Stimulated activated CD4-positive, alpha-beta T cell treated with anti-CD3 and anti-CD28 coated beads, Interleukin-2, amount 100 ng/mL, for 24 hours (primary cell): ENCODE measurements at regions not wholly inside any gene's neighbourhood (a gene's known extent, or its start where the extent isn't known, plus 50 kb on each side); places are given as distances from the start of the nearest gene placed in this dataset.

Experiments used
- DNase-seq, 2 donors: peaks; one replicate each; pipeline ENCODE4 v3.0.0-alpha.2; 2020

GRCh38 chr13:22461854-22462490, 718.8 kb upstream of the SGCG start:
- no peak for DNase-seq

DNA sequence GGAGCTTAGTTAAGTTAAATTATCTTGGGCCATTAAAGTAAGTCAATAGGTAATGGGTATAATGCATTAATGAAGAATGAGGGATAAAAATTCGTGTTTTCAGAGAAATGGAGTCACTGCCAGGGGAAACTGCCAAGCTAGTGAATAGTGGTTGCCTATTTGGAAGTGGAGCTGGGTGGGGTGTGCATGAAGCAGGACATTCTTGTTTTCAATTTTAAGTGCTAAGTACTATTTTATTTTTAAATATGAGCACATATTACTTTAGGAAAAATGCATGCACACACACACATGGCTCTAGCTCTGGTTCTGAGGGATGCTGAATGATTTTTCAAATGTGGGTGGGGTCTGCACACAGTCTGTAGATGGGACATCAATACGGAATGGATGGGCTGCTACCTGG, 717.7 kb upstream of the SGCG start:
- DNase-seq: no peak

DNA sequence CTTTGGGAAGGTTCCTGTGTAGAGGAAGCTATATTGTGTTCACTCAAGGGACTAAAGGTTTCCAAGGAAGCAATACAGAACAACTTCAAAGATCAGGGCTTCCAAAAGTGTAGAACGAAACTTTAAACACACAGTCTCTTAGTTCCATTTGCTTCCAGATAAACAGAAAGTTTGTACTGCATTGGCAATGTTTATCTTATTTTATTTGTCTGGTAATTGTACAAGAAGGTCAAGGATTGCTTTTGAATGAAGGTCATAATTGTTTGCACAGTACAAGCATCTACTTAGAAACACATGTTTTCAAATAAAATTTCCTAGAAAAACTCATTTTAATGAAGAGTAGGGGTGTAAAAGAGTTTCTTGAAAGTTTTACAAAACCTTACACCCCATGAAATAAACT, 712.7 kb upstream of the SGCG start:
- no peak for DNase-seq

DNA sequence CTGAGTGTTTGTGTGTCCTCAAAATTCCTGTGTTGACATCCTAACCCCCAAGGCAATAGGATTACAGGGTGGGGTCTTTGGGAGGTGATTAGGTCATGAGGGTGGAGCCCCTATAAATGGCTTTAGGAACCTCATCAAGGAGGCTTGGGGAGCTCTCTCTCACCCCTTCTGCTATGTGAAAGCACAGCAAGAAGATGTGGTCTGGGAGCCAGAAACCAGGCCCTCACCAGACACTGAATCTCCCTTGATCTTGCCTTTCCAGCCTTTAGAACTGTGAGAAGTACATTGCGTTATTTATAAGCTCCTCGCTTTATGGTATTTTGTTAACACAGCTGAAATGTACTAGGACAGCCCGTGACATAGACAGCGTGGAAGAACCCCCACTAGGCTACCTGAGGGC, 712.0 kb upstream of the SGCG start:
- DNase-seq: no peak

DNA sequence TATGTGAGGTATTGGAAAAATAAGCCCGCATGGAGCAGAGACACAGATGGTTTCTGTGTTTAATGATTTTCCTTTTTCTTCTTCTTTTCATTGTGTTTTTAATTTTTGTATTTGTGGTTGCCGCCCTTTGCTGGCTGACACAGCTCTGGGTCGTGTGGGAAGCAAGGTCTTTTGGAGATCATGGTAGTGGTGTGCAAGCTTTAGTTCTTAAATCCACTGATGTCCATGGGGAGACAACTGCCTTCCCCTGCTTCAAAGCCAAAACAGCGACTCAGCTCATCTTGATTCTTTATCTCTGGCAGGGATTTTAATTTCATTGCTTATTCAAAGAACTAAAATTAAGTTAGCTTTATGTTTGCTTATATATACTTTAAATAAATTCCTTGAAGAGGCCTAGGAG, 711.3 kb upstream of the SGCG start:
- no peak for DNase-seq

GRCh38 chr13:22470075-22470474, 710.7 kb upstream of the SGCG start:
- no peak for DNase-seq

DNA sequence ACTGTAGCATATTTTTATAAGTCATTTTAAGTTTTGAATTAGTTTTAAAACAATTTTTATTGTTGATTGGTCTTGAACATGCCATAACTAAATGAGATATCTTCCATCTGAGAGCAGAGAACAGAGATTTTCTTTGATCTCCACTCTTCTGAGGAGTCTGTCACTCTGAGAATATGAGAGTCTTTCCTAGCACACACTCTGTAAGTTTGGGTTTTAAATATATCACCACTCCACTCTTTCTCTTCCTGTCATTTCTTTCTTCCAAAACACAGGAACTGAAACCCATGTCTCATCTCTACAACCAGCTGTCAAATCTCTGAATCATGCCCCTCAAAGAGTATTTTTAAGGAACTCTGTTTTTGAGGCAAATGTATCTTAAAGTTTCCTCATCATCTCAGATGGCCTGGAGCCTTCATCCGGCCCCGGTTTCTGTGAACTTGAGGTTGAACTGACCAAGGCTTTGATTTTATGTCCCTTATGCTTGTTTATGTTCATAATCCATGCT, 698.2 kb upstream of the SGCG start:
- no peak for DNase-seq

GRCh38 chr13:22483276-22483675, 697.5 kb upstream of the SGCG start:
- no peak for DNase-seq

GRCh38 chr13:22486490-22486889, 694.3 kb upstream of the SGCG start:
- DNase-seq: no peak

DNA sequence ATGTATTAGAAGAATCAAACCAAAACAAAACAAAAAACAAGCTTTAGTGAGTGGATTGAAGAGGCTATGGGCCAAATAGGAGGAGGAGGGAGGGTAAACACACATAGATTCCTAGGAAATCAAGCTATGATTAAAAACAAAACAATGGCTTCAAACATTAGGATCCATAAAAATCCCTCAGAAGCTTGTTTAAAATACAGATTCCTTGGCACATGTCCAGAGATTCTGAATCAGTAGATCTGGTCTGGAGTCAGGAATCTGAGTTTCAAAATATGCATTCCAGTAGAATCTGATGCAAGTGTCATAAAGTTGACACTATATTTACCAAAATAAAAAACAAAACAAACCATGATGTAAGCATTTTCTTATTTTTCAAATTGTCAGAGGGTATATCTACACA, 692.8 kb upstream of the SGCG start:
- no peak for DNase-seq

GRCh38 chr13:22489771-22490170, 691.0 kb upstream of the SGCG start:
- DNase-seq: no peak

DNA sequence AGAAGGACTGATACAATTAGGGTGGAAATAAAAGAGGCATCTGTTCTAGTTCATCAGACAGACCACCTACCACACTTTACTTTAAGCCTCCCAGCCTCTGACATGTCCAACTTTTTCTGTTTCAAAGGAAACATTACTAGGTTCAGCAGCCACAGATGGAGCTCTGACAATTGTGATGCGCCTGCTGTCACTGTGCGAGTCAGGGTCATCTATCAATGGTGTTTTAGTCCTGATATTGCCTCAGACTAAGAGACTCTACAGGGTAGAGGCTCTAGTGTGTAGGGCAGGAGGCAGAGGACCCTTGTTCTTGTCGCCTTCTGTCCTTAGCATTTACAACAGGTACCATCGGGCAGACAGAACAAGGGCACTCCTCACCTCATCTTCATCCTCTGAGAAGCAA, 685.0 kb upstream of the SGCG start:
- DNase-seq: no peak

DNA sequence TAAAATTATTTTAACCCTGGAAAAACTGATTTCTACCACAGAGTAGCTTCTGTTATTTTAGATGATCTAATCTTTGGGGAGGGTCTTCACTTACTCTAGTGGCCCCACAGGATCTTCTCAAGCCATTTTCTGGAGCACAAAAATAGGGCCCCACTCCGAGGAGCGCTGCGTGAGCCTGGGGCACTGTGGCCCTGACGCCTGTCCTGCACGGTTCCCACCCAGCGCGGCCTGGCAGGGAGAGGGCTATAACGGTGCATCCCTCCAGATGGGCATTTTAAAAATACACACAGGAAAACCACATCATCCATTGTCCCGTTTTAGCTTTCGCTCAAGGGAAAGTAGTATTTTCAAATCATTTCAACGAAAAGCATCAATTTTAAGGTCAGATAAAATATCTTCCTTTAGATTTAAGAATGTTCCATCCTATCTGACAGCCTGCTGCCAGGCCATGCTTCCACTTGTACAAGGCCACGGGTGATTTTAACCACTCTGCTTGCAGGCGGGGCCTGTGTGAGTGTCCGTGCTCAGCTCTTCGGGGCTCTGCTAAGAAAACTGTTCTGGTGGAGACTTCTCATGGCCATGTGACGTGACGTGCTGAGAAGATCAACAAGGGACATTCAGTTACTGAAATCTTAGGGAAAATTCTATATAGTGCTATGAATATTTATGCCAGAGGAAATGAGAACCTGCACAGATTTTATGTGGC, 683.8 kb upstream of the SGCG start:
- no peak for DNase-seq

DNA sequence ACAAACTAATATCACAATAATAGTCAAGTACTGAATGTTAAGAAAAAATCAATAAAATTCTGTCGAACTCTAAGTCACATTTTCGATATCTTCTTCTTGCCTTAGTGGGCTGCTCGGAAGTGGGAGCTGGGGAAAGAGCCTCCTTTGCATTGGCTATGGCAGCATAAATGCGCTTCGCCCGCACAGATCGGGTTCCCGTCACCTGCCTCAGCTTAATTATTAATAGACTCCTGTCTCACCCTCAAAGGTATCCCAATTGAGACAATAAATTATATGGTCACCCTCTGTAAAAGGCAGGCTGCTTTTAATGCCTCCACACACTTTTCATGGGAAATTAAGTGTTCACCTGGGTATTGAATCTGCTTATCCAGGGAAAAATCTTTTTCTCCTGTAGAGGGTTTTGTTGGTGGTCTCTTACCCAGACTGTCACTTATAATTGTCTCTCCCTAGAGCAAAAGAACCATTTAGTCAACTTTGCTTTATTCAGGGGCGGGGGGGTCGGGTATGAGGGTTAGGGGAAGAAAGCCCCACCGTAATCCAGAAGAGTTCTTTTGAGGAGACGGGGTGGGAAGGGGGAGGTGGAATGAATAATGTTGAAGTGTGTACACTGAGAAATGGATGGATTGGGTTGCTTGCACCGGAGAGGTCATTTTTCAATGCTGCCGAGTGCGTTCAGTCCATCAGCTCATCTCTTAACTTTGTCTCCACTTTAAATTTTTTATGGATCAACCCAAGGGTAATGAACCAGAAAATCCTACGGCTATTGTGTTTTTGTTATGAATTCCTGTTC, 682.6 kb upstream of the SGCG start:
- no peak for DNase-seq

GRCh38 chr13:22499919-22500318, 680.9 kb upstream of the SGCG start:
- no peak for DNase-seq

DNA sequence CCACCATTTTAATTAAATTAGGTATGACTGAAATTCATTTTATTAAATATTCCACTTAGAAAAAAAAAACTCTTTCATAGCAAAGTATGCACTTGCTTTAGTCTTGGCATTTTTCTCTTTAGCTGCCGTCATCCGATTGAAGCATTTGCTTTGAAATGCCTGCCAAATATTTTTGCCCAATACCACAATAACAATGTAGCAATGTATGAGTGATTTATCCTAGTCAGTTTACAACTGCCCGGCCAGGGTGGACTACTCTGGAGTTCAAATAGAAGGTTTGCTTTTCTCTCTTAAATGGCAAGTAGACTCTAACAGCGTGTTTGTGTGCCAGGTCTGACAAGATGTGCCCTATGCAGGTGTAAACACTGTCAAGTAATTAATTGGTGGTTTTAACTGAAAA, 675.3 kb upstream of the SGCG start:
- DNase-seq: no peak

DNA sequence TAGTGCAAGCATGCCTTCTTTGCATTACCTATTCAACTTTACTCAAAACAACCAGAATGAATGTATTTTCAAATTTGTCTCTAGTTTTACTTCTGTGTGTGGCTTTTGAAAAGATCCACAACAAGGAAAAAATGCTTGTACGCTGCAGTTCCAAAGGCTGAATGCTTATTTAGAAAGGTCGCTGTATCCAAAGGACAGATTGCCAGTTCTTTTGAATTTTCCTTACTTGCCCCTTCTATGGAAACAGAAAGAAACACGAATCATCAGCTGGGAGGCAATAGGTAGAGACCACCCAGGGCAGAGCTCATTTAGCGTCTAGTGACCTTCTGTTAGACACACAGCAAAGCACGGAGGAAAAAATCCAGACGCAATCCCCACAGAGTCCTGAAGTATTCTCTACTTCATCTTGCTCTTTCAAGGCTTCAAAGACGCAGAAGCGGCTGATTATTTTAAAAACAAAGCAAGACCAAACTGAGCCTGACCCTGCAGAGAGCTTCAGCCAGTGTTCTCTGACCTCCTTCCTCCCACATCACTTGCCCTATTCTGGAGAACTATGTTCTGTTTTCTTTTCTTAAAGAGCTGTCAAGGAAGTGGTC, 674.6 kb upstream of the SGCG start:
- no peak for DNase-seq

DNA sequence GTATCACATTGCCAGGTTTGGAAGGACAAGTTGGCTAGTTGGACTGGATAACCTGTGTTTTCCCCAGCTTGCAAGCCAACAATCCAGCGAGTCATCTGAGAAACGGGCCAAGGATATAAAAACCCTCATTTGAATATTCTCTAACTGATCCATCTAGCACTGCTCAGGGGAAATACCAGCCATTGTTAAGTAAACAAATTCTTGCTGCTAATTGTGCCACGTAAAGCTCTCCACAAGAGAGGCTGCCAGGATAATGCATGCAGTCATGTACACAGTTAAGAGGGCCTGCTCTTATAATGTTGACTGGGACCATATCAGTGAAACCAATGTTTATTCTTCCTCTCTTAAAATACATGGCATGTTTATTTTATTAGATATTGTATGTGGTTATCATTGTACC, 663.2 kb upstream of the SGCG start:
- no peak for DNase-seq

DNA sequence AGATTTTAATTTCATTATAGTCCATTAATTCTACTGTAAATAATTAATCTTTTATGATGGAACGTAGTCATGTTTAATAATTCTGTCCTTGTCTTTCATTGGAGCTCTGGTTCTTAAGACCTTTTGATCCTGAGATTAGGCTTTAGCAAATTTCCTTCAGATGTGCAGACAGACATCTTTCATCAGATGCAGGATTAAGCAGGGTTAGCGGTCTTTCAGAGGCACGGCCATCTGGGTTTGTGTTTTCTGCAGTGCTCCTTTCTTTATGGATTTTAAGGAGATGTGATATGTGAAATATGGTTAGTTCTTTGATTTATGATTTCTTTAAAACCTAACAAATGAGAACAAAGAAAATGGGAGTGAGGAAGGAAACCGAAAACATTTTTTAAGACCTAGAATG, 643.9 kb upstream of the SGCG start:
- no peak for DNase-seq

DNA sequence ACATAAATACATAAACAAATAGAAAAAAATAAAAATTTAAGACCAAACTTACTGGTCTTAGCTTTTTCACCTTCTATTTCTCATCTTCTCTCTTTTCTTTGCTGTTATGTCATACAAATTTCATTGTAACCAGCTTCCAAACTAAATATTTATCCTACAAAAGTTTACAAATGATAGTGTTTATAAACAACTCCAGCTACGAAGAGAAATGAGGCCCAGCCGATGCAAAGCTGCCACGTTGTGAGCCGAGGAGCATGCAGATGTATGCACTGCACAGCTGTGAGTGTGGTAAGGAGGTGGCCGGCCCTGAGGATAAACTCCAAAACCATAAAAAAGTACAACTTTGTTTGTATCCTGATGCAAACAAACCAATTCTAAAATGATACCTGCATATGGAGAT, 642.4 kb upstream of the SGCG start:
- no peak for DNase-seq

DNA sequence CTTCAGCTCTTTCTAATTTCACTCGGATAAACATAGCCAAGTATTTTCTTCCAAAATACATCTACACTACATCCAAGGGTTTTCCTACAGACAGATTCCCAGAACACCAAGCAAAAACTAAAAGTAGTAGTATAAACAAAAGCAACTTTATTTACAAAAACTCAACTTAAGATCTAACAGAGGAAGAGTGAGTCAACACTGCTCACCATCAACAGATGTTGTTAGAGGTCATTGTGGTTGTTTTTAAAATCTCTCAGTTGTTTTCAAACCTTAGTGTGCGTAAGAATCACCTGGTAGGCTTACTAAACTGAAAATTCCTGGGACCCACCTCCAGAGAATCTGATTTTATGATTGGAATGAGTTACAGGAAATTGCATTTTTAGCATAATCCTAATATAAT, 631.7 kb upstream of the SGCG start:
- no peak for DNase-seq

DNA sequence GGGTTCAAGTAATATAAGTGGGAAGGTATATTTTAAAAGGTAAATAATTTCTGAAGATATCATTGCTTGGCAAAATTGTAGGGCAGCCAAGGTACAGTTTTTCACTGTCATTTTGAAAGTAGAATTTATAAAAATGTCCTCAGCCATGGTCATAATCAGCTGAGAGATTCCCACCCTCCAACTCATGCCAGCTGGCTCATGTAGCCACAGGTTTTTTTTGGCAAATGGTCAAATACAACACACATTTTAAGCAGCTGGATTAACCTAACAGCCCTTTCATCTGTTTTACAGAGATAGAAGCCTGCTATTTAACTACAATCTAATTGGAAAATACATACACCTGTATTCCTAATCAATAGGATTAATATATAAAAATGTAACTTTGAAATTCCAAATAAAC, 619.2 kb upstream of the SGCG start:
- no peak for DNase-seq

- DNase-seq: no peak
Observed at GRCh38 chr13:22562116-22562515, 618.7 kb upstream of the SGCG start.

- DNase-seq: no peak
Observed at GRCh38 chr13:22563272-22563671, 617.5 kb upstream of the SGCG start.
